Renal cortical epithelial cell (primary cell): ENCODE measurements at regions not wholly inside any gene's neighbourhood (a gene's known extent, or its start where the extent isn't known, plus 50 kb on each side); places are given as distances from the start of the nearest gene placed in this dataset.
A peak's percentile ranks its signal among the peaks of the same experiment; 100 is the strongest.

Experiments used
- DNase-seq: peaks from one replicate; pipeline ENCODE4 v3.0.0-alpha.2; 2011; ENCODE audit warnings: low read depth

DNA sequence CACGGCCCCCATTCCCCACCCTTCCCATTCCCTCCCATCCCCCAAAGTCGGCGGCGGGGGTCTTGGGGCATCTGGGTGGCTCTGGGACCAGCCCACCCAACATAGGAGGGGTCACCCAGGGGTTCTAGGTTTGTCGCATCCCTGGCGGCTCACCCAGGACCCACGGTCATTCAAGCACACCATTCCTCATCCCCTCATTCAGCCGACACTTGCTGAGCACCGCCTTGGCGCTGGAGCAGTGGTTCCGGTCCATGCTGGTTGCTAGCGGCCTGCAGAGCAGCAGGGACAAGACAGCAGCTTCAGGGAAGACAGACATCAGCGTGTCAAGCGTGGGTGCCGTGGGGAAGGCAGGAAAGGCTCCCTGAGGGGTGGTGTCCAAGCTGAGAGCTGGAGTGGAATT lies 50.5 kb upstream of the OTOS start:
- no peak for DNase-seq

DNA sequence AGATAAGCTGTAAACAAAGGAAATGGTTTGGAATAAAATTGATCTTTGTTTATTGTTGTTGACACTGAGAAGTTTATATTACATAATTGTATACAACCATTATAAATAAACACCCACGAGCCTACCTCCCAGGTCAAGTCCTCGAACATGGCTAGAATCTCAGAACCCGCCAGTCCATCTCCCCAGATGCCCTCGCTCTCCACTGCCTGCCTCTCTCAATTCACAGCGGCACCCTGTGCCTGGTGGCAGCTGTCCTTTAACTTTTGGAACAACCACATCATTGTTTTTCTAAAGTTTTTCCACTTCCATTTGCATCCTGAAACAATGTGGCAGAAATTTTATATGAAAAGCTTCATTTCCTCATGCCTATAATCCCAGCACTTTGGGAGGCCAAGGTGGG lies 52.2 kb upstream of the OTOS start:
- DNase-seq: no peak

DNA sequence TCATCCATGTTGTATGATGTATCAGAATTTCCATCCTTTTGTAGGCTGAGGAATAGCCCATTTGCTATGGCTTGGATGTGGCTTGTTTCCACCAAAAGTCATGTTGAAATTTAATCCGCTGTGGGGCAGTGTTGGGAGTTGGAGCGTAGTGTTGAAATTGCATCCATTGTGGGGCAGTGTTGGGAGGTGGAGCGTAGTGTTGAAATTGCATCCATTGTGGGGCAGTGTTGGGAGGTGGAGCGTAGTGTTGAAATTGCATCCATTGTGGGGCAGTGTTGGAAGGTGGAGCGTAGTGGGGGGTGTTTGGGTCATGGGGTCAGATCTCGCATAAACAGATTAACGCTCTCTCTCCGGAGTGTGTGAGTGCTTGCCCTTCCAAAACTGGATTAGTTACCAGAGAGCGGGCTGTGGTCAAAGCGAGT lies 53.9 kb upstream of the OTOS start:
- peak; percentile 39 for DNase-seq

DNA sequence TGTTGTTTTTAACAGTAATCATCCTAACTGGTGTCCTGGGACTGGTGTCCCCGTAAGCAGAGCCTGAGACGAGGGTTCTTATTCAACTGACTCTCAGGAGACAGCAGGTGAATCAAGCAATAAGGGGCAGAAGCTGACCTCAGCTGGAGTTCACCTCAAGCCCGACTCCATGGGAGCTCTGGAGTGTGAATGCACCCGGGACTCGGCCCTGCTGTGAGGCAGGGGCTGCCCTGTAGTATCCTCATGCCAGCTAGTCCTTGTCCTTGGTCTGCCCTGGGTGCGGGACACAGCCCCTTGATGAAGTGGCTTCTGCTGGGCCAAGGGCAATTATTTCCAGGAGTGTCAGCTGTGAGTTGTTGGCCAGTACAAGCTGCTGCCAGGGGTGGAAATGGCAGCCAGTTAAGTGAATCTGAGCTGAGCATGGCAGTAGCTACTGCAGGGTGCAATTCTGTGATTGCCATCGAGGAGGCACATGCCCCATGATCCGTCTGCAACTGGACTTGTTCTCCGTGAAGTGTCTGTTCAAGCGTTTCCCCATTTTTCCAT lies 54.9 kb upstream of the OTOS start:
- DNase-seq: no peak

DNA sequence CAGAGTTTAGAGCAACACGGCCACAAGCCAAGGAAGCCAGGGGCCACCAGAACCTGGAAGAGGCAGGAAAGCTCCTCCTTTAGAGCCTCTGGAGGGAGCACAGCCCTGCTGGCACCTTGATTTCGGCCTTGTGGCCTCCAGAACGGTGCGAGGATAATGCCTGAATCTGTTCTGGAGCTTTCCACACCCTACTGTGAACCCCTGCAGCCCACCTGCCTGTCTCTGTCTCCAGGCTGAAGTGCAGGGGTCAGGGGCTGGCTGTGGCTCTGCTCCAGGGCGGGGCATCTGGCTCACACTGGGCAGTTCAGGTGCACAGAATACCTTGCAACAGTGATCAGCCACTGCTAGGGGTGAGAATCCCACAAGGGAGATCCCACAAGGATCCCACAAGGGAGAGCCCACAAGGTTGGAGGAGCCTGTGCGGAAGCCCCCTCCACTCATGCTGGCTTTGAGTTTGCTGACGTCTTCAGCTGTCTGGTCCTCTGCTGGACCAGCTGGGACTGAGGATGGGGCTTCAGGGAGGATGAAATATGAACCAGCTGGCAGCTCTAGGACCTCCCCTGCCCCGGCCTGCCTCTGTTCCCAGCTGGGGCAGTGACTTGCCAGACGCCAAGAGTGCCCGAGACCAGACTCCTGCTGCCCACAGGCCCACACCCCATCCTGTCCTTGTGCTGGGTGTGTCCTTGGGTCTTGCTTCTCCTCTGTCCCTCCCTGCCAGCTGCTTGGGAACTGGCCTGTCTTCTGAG lies 56.4 kb upstream of the OTOS start:
- DNase-seq: no peak

DNA sequence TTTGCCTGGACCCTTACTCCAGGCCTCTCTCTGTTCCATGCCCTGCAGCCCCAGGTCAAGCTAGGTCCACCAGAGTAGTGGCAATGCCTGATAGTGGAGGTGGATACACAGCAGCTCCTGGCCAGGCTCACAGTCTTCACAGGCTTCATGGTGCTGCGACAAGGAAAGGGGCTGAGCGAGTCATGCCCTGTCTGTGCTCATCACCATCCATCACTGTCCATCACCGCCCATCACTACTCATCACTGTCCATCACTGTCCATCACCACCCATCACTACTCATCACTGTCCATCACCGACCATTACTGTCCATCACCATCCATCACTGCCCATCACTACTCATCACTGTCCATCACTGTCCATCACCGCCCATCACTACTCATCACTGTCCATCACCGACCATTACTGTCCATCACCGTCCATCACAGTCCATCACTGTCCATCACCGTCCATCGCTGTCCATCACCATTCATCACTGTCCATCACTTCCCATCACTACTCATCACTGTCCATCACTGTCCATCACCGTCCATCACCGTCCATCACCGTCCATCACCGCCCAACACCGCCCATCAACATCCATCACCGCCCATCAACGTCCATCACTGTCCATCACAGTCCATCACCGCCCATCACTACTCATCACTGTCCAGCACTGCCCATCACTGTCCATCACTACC lies 57.1 kb upstream of the OTOS start:
- DNase-seq: no peak

DNA sequence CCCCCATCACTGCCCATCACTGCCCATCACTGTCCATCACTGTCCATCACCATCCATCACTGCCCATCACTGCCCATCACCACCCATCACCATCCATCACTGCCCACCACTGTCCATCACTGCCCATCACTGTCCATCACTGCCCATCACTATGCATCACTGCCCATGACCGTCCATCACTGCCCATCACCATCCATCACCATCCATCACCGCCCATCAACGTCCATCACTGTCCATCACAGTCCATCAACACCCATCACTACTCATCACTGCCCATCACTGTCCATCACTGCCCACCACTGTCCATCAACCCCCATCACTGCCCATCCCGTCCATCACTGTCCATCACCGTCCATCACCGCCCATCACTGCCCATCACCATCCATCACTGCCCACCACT lies 57.8 kb upstream of the OTOS start:
- no peak for DNase-seq

DNA sequence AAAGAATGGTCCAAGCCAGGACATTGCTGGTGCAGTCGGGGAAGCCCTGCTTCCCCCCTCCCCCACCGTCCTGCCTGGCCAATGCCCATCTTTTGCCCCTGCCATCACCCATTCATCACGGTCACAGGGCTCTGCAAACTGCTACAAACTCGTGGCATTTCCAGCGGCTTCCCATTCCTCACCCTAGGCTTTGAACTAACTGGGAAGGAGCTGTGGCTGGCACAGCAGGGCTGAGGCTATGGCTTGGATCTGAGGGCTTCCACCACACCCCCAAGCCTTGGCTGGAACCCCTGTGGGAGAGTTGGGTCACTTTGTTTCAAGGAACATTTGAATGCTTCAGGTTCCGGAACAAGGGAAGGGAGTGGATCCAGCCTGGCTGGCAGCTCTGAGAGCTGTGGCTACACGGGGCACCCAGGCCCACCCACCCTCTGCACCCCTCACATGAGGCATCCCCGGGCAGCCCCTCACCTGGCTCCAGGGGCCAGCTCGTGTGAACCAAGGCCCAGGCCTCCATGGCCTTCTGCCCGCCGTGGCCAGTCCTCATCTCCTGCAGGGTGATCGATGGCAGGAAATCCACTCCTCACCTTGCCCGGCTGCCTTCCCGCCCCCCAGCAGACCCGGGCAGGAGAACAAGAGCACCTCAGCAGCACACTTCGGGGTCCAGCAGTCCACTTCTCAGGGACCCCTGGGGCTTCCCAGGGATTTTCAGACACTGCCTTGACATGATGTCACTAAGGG lies 58.8 kb upstream of the OTOS start:
- no peak for DNase-seq

DNA sequence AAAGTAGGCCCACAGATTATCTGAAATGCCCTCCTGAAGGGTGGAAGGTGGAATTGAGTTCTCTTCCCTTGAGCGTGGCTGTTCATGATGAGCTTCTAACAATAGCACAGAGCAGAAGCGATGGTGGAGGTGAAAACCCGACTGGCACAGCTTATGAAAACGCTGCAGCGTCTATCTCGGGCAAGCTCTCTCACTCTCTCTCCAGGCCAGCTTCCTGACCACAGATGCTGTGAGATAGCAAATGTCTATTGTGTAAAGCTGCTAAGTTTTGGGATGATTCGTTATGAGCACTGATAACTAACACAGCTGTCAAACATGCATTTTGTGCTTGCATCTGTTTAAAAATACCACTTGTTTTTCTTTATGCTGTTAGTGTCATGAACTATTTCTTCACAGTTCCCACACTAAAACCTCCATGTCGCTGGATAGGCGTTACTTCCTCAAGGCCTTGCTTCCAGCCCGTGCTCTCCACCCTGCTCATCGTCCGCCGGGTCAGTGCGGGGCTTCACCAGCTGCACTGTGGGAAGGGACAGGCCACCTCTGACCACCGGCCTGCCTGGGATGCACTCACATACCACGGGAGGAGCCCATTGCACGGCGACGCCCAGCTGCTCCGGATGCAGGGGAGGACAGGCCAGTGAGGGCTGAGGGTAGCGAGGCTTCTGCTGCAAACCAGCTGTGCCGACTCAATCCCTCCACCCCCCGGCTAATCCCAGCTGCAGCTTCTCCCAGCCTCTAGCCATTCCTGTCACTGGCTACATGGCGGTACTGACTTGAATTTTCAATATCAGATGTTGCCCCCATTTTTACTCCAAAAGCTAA lies 60.0 kb upstream of the OTOS start:
- DNase-seq: no peak

DNA sequence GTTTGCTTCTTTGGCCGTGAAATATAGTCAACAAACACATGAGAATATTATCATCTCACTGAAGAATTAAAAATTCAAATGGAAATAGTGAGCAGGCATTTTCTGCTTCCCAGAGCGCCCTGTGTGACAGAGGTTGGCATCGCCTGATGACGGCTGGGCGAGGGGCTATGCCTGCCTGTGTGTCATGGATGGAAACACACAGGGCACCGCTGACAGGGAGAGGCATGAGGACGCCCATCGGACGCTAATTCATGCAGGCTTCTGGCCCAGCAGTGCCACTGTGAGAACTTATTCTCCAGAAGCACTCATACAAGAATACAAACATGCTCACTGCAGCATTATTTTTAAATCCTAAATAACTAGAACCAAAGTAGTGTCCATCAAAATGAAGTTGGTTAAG lies 61.4 kb upstream of the OTOS start:
- no peak for DNase-seq

DNA sequence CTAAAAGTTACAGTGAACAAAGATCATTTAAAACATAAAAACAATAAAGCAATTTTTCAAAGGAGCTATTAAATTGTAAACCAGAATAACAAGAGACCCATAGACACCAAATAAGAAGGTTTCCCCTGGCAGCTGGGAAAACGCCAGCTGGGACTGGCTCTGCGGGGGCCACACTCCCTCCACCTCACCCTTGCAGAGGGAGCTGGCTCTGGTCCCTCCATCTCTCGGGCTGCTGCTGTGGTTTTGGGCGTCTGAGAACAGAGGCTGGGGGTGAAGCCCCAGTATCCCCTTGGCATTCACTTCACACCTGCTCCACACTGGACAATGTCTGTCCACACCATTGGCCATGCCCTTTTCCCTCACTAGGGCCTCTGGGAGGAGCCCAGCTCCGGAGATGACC lies 62.1 kb upstream of the OTOS start:
- no peak for DNase-seq

DNA sequence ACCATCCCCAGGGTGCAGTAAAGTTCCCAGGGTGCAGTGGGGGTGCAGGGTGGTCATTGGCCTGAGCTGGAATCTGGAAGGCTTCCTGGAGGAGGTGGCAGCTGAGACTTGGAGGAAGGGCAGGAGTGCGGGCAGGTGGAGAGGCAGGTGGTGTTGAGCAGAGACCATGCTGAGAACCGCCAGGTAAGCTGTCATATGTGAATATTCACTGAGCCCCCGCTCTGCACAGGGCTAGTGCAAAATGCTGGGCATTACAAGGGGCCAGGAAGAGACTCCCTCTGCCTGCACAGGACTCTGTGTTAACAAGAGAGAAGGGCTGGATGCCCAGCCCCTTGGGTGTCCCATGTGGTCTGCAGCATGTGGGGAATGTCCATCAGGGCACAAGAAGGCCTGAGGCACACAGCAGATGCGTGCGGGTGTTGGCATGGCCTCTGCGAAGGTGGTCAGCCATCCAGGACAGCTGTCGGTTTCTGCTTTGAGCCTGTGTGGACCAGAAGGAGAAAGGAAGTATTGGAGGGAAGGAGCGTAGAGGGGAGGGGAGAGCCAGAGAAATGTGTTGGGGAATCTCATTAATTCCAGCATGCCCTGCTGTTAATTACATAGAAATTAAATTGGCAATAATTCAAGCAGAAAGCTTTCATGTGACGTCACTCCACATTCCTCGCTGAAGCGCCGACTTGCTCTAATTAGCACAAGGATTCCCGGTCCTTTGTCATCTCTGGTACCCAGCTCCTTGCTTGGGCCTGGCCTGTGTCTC lies 62.8 kb upstream of the OTOS start:
- peak; percentile 7 for DNase-seq

DNA sequence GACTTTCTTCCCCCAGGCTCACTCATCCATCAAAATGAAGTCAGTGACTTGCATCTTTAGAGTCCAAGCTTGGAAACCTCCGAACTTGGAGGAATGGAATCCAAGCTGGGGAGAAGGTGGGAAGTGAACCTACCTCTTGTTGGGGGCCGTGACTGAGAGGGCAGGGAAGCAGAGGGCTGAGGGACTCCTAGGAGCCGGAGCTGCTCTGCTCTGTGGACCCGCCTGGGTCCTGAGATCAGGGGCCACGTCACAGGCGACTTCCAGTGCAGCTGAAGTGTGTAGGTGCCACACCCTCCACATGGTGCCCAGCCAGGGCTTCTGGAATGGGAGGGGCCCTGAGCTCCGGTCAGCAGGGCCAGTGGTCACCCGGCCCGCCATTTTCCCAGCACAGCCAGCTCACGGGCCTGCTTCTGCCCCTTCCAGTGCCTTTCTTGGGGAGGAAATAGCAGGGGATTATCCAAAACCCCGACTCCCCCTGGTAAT lies 63.4 kb upstream of the OTOS start:
- DNase-seq: no peak

DNA sequence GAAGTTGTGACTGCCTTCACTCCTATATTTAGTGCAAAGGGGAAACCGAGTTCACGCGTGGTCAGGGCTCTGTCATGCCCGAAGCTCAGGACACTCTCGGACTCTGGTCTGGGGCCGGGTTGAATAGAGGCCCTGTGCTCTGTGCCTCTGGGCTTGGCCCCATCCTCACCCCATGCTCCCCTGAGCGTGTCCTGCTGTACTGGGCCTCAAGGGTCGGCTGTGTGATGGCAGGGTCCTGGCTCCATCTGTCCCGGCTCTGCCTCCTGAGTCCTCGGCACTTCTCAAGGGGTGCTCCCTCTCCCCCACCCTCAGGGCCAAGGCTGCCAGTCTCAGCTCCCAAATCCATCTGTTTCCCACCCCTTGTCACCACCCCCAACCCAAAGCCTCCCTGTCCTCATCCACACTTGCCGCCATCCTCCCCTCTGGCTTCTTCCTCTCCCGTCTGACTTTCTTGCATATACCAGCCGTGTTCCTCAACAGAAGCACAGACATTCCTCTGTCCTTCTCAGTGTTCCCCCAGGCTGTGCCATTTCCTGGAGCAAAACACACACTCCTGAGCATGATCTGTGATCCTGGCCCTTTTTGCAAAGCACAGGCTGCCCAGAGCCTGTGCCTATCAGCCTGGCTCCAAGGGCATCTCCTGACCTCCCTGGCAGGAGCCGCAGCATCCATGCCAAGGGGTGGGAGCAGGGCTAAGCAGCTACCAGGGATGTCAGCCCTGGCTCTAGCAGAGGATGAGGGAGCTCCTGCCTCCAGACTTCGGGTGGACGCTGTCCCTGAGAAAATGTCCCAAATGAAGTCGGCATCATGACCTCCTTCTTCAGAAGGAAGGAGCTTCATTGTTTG lies 64.2 kb upstream of the OTOS start:
- no peak for DNase-seq

DNA sequence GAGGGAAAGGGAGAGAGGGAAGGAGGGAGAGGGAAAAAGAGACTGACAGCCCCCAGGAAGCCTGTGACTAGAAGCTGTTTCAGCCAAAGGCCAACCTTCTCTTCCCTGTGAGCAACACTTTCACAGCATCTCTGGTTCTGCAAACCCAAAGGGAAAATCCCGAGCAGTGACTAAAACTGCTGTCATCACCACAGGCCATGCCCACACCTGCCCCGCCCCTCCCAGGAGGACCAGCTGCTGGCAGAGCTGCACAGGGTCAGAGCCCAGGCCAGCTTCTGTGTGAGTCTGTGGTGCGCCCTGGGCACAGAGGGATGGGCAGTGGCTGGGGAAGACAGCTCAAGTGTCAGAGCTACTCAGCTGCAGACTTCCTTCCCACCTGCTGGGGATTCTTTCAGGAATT lies 64.9 kb upstream of the OTOS start:
- DNase-seq: peak; percentile 91

DNA sequence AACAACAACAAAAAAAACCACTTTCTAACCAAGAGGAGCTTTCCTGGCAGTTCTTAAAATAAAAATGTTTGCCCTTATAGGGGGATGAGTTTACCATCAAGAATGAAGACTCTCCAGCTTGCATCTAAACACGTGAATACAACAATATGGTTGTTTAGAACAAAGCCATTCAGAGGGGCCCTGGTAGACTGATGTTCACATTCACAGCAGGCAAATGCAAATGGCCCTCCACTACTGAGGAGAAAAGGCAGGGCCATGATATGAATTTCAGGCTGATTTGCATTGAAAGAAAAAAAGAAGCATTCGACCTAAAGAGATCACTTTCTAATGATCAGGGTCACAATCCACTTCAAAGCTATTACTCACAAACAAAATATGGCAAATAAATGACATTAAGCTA lies 65.3 kb upstream of the OTOS start:
- no peak for DNase-seq

DNA sequence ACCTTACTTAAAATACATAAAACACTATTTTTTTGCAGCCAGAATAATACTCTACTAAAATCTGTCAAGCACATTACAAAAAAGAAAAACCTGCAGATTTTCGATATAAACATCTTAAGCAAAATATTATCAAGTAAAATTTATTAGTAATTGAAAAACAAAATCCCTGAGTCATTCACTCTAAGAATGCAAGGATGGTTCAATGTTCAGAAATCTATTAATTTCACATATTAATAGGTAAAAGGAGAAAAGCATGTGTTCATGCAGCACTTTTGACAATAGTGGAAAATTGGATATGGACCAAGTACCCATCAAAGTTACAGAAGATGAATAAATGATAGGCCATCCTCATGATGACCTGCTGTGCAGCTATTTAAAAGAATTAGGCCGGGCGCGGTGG lies 66.2 kb upstream of the OTOS start:
- no peak for DNase-seq

DNA sequence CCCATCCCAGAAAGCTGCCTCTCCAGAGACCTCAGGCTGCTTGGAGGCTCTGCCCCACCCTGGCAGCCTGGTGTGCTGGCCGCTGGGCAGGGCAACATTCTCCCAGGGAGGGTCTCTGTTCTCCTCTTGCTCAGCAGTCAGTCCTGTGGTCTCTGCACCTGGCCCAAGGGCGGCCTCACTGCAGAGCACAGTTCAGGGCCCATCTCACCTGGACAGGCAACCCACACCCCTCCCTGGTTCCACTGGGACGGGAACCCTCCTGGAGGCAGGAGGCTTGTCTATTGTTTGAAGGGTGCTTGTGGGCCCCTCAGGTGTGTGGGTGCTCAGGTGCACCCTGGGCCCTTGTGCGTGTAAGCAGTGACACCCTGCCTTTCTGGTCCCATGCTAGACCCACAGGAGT lies 67.2 kb upstream of the OTOS start:
- DNase-seq: no peak

DNA sequence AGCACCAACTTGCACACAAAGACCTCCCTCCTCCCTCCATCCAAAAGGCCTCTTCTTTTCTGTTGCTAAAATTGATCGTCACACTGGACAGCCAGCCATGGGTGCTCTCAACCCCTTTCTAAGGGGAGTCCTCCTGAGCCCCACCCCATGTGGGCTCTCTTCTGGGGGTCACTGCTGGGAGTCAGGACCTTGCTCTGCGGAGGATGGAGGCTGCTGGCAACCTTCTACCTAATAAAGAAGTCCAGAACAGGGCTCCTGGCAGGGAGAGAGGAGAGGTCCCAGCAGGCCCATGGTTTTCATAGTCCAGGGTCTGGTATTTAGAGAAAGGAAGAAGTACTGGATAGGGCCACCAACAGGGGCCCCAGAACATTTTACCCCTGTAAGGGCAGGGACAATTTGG lies 67.6 kb upstream of the OTOS start:
- no peak for DNase-seq

DNA sequence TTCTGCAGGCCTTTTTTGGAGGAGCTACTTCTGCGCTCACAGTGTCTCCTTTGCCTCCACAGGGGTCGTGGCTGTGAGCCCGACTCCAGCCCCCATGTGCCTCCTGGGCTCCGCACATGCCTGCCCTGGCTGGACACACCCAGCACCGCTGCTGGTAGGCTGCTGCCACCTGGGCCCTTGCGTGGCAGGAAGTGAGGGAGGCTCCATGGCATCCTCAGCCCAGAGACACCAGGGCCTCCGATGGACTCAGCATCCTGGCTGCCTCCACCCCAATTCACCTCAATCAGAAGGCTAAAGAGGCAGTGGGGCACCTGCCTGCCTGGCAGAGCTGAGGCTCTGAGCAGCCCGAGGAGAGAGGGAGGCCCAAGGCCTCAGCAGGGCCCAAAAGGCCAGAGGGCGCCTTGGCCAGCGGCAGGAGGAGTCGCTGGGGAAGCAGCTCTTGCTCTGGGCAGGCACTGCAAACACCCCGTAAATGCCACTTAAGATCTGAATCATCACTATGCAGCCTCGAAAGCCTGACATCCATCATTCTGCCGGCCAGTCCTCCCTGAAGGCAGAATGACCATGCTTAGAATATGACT lies 68.3 kb upstream of the OTOS start:
- DNase-seq: peak; percentile 8
